ENCODE measurements at regions not wholly inside any gene's neighbourhood (a gene's known extent, or its start where the extent isn't known, plus 50 kb on each side); places are given as distances from the start of the nearest gene placed in this dataset.

DNA sequence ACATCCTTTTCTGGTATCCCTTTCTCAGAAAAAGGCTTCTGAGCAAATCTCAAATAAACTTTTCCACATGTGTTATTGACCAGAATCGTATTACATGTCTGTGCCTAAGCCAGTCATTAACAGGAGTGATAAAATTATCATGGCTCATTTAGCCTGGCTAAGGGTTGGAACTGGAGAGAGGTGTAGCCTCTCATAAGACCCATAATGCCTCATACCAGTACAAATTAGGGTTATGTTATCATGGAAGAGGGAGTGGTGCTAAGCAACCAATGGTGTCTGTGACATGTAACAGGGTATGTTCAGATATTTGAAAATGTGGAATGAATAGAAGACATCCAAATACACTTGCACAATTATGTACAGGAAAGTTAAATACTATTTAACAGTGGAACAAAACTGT lies 99.6 kb upstream of the CCDC160 start:
- TF ChIP-seq, protein P1, sequence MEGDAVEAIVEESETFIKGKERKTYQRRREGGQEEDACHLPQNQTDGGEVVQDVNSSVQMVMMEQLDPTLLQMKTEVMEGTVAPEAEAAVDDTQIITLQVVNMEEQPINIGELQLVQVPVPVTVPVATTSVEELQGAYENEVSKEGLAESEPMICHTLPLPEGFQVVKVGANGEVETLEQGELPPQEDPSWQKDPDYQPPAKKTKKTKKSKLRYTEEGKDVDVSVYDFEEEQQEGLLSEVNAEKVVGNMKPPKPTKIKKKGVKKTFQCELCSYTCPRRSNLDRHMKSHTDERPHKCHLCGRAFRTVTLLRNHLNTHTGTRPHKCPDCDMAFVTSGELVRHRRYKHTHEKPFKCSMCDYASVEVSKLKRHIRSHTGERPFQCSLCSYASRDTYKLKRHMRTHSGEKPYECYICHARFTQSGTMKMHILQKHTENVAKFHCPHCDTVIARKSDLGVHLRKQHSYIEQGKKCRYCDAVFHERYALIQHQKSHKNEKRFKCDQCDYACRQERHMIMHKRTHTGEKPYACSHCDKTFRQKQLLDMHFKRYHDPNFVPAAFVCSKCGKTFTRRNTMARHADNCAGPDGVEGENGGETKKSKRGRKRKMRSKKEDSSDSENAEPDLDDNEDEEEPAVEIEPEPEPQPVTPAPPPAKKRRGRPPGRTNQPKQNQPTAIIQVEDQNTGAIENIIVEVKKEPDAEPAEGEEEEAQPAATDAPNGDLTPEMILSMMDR (IDR thresholded peaks at IDR 0.05): no peak
- no peak for TF ChIP-seq EZH2 (IDR thresholded peaks at IDR 0.05; ENCODE audit: borderline replicate concordance, insufficient read depth, low read depth, low read length, poor library complexity, severe bottlenecking)
